Heart right ventricle (tissue), 16 donors: ENCODE measurements at regions not wholly inside any gene's neighbourhood (a gene's known extent, or its start where the extent isn't known, plus 50 kb on each side); places are given as distances from the start of the nearest gene placed in this dataset.

Experiments
- ATAC-seq, 8 donors: fragments of 200-7000 bp; cut with Tn5 transposase; one replicate each; pipeline ENCODE4 v1.9.1; 2020; ENCODE audit warnings: mild to moderate bottlenecking in 8 of 8, moderate library complexity in 8 of 8, moderate number of reproducible peaks in 1 of 8
- DNase-seq, 2 donors: peaks; one replicate each; pipeline ENCODE4 v3.0.0-alpha.2; 2020
- H3K27ac ChIP-seq, 10 donors: fragments of 200-600 bp; sonication (generic) in 2 of 10; one replicate each; pipeline versions ENCODE4 v1.5.0 to v1.8.0; 2020 to 2022; ENCODE audit warnings: mild to moderate bottlenecking in 3 of 10
- H3K27me3 ChIP-seq, 7 donors: fragments of 200-600 bp; one replicate each; pipeline ENCODE4 v1.8.0; 2021 to 2022; ENCODE audit warnings: mild to moderate bottlenecking in 2 of 7
- H3K36me3 ChIP-seq, 9 donors: fragments of 200-600 bp; sonication (generic) in 1 of 9; one replicate each; pipeline versions ENCODE4 v1.5.0 to v1.8.0; 2020 to 2022; ENCODE audit warnings: mild to moderate bottlenecking in 2 of 9
- H3K4me1 ChIP-seq, 9 donors: fragments of 200-600 bp; sonication (generic) in 1 of 9; one replicate each; pipeline versions ENCODE4 v1.5.0 to v1.8.0; 2020 to 2022; ENCODE audit warnings: mild to moderate bottlenecking in 4 of 9
- H3K4me3 ChIP-seq, 10 donors: fragments of 200-600 bp; sonication (generic) in 2 of 10; one replicate each; pipeline versions ENCODE4 v1.5.0 to v1.8.0; 2020 to 2022; ENCODE audit warnings: mild to moderate bottlenecking in 7 of 10, moderate library complexity in 2 of 10
- H3K9me3 ChIP-seq, 11 donors: fragments of 200-600 bp in 10 of 11; sonication (generic) in 2 of 11; one replicate each; pipeline versions ENCODE4 v1.5.0 to v1.8.0; 2013 to 2022; ENCODE audit warnings: mild to moderate bottlenecking in 2 of 11, control low read depth in 1 of 11, moderate library complexity in 1 of 11
- CTCF ChIP-seq, 9 donors: fragments of 200-600 bp; sonication (generic) in 2 of 9; IDR thresholded peaks; one replicate each; pipeline versions ENCODE4 v1.5.0 to v1.8.0; 2021 to 2022; ENCODE audit warnings: antibody characterized with exemption in 9 of 9, mild to moderate bottlenecking in 5 of 9, moderate library complexity in 1 of 9
- WGBS, 2 donors: extraction: QIAGEN DNeasy Blood & Tissue Kit; methylation state at CpG; one replicate each; pipeline ENCODE4 v1.1.7; 2013; ENCODE audit warnings: inconsistent platforms in 1 of 2; 5-methylcytosine and 5-hydroxymethylcytosine counted together
- intact Hi-C, 10 donors: fragments of 100-400 bp; cut with DNase I; formaldehyde crosslinking; loops; one replicate each; pipeline versions ENCODE4 v1.11.1 to v1.14.2; 2022
- donor health status: Arrhythmogenic right ventricular cardiomyopathy.
- donor health status: ischemic (EF 13 %, LVEDD 7.1; RV severe dilation, severe dysfunction).
- donor health status: healthy with polysubstance abuse.
- donor health status: DM: no; HTN: yes; CAD: no.
- donor health status: DM: no; HTN: no; CAD: no.
- donor health status: ischemic (EF 25% LVEDD 6.9; RV normal size, moderate dysfunction).
- donor health status: ischemic (EF 25% LVEDD 5.7; RV mildly dilated, moderate dysfunction).
- donor health status: healthy.
- donor health status: DM: yes; HTN: yes; CAD: no.
- donor health status: Ischemic cardiomyopathy.
- donor health status: ischemic (EF 35%, LVEDD 5.7; RV mildly dilated, moderate dysfunction).
- donor health status: nonischemic (EF 11% LVEDD 7.7; RV severe dilation, severe dysfunction).
- donor health status: DM: yes; HTN: yes; CAD: no.
- donor health status: PGD.
- donor health status: ischemic (EF 29% LVEDD 5.4; RV normal size, mild dysfunction).
- donor health status: nonischemic (EF 23%, LVEDD 6.1; RV moderate dilation, normal function).

- TF ChIP-seq CTCF (IDR thresholded peaks at IDR 0.05) = no peak
- Histone ChIP-seq H3K9me3 (no peaks in the 10 kb centered on the region), H3K4me3 (no peak overlapping the region), H3K27me3 (peaks cover 0 to 9% (median 0%) of the 10 kb centered on the region in 7 donors), H3K27ac (no peak overlapping the region), H3K36me3 (no peaks in the 10 kb centered on the region), H3K4me1 (peaks cover 0 to 12% (median 0%) of the 10 kb centered on the region in 9 donors)
- no peak for DNase-seq
- intact Hi-C loops = no loop called here
- 93 to 97% methylated on average over 1 of the region's 1 CpG for WGBS, 2 donors
- no peak for ATAC-seq
Observed at GRCh38 chr13:73225990-73226389, 167.2 kb downstream of the KLF5 start.

GRCh38 chr13:73224703-73225102, 165.9 kb downstream of the KLF5 start:
- Histone ChIP-seq H3K27me3 (peaks cover 0 to 9% (median 0%) of the 10 kb centered on the region in 7 donors), H3K27ac (no peak overlapping the region), H3K36me3 (no peaks in the 10 kb centered on the region), H3K4me3 (no peak overlapping the region), H3K9me3 (no peaks in the 10 kb centered on the region), H3K4me1 (peaks cover 0 to 5% (median 0%) of the 10 kb centered on the region in 9 donors)
- WGBS, 2 donors = 43 to 55% methylated on average over 1 of the region's 1 CpG
- intact Hi-C loops = no loop called here
- no peak for TF ChIP-seq CTCF (IDR thresholded peaks at IDR 0.05)
- ATAC-seq (no peak), DNase-seq (no peak)

- Histone ChIP-seq H3K9me3 (no peaks in the 10 kb centered on the region), H3K36me3 (no peaks in the 10 kb centered on the region), H3K4me1 (peaks cover 0 to 5% (median 0%) of the 10 kb centered on the region in 9 donors), H3K27me3 (peaks cover 0 to 9% (median 0%) of the 10 kb centered on the region in 7 donors), H3K27ac (no peak overlapping the region), H3K4me3 (no peak overlapping the region)
- ATAC-seq = no peak
- intact Hi-C loops = no loop called here
- no peak for TF ChIP-seq CTCF (IDR thresholded peaks at IDR 0.05)
- DNase-seq = no peak
- WGBS, 2 donors = 77 to 78% methylated on average over 5 of the region's 5 CpGs
Observed at GRCh38 chr13:73223372-73223781, 164.6 kb downstream of the KLF5 start.

GRCh38 chr13:73222627-73223305, 164.0 kb downstream of the KLF5 start:
- TF ChIP-seq CTCF (IDR thresholded peaks at IDR 0.05) = no peak
- Histone ChIP-seq H3K4me3 (no peak overlapping the region), H3K36me3 (no peaks in the 10 kb centered on the region), H3K27me3 (peaks cover 0 to 9% (median 0%) of the 10 kb centered on the region in 7 donors), H3K9me3 (no peaks in the 10 kb centered on the region), H3K27ac (no peak overlapping the region), H3K4me1 (peaks cover 0 to 5% (median 0%) of the 10 kb centered on the region in 9 donors)
- 84 to 85% methylated on average over 6 of the region's 6 CpGs for WGBS, 2 donors
- DNase-seq (no peak), ATAC-seq (no peak)
- intact Hi-C loops = no loop called here
